ENCODE measurements at regions not wholly inside any gene's neighbourhood (a gene's known extent, or its start where the extent isn't known, plus 50 kb on each side); places are given as distances from the start of the nearest gene placed in this dataset.

GRCh38 chr14:36070031-36070719 is 106.3 kb downstream of the PTCSC3 start:
- H3K27me3 ChIP-seq, result no peaks in the 10 kb centered on the region
- no peak overlapping the region for H3K4me3 ChIP-seq
- no peaks in the 10 kb centered on the region for H3K36me3 ChIP-seq
- 21 to 26% methylated on average over 8 of the region's 8 CpGs for WGBS, 2 donors
- DNase-seq (peak; percentile 38 to 82 (median 74)), FAIRE-seq (no peak), ATAC-seq (peak; percentile 88 to 96 (median 92))
- H3K9me3 ChIP-seq, result no peaks in the 10 kb centered on the region
- intact Hi-C loops (cut with DNase I), result loop anchor here in 1 of 3 donors (10.0 kb wide), 1 partner anchor 305 kb away; no protein-coding TSS in a partner anchor
- TF ChIP-seq CTCF (IDR thresholded peaks at IDR 0.05), result peak; percentile 41 to 61 (median 56)
- H3K4me1 ChIP-seq, result peaks cover 3 to 13% (median 6%) of the 10 kb centered on the region in 3 donors
- H3K27ac ChIP-seq, result peak overlapping the region in 1 of 4 donors; percentile 23

GRCh38 chr14:36069535-36069900 is 107.0 kb downstream of the PTCSC3 start:
- DNase-seq, result peak in 5 of 6 donors; percentile 35 to 68 (median 52)
- no peak for FAIRE-seq
- 18 to 19% methylated on average over 2 of the region's 2 CpGs for WGBS, 2 donors
- no peaks in the 10 kb centered on the region for H3K27me3 ChIP-seq
- H3K27ac ChIP-seq, result peak overlapping the region in 1 of 4 donors; percentile 23
- no peaks in the 10 kb centered on the region for H3K36me3 ChIP-seq
- peaks cover 3 to 13% (median 6%) of the 10 kb centered on the region in 3 donors for H3K4me1 ChIP-seq
- H3K4me3 ChIP-seq, result no peak overlapping the region
- peak; percentile 34 to 61 (median 50) for TF ChIP-seq CTCF (IDR thresholded peaks at IDR 0.05)
- intact Hi-C loops (cut with DNase I), result no loop called here
- H3K9me3 ChIP-seq, result no peaks in the 10 kb centered on the region
- ATAC-seq, result peak; percentile 88 to 94 (median 90)

- Histone ChIP-seq H3K27me3 (no peaks in the 10 kb centered on the region), H3K36me3 (no peaks in the 10 kb centered on the region), H3K27ac (peak overlapping the region in 1 of 4 donors; percentile 20), H3K4me1 (peaks cover 3 to 13% (median 6%) of the 10 kb centered on the region in 3 donors), H3K4me3 (no peak overlapping the region), H3K9me3 (no peaks in the 10 kb centered on the region)
- intact Hi-C loops (cut with DNase I), result no loop called here
- ATAC-seq (peak; percentile 38 to 60 (median 46)), DNase-seq (no peak), FAIRE-seq (no peak)
- WGBS, 2 donors, result 30 to 42% methylated on average over 11 of the region's 11 CpGs
- no peak for TF ChIP-seq CTCF (IDR thresholded peaks at IDR 0.05)
Measured at GRCh38 chr14:36068777-36069534, 107.6 kb downstream of the PTCSC3 start.

- WGBS, 2 donors, result 40 to 43% methylated on average over 4 of the region's 4 CpGs
- H3K9me3 ChIP-seq, result no peaks in the 10 kb centered on the region
- FAIRE-seq (no peak), ATAC-seq (no peak), DNase-seq (no peak)
- peaks cover 3 to 13% (median 6%) of the 10 kb centered on the region in 3 donors for H3K4me1 ChIP-seq
- no peak overlapping the region for H3K27ac ChIP-seq
- intact Hi-C loops (cut with DNase I), result no loop called here
- no peaks in the 10 kb centered on the region for H3K36me3 ChIP-seq
- TF ChIP-seq CTCF (IDR thresholded peaks at IDR 0.05), result no peak
- H3K27me3 ChIP-seq, result no peaks in the 10 kb centered on the region
- no peak overlapping the region for H3K4me3 ChIP-seq
Measured at GRCh38 chr14:36067428-36068187, 108.9 kb downstream of the PTCSC3 start.
